HG02678 (cell line): ENCODE measurements at regions not wholly inside any gene's neighbourhood (a gene's known extent, or its start where the extent isn't known, plus 50 kb on each side); places are given as distances from the start of the nearest gene placed in this dataset.
"Not testable (repeated sequence)": the region's sequence is repeated elsewhere in the genome, so short reads cannot be mapped to it uniquely, and the experiment has no call there.

Experiments
- ATAC-seq: cut with Tn5 transposase; IDR thresholded peaks from one replicate; pipeline ENCODE4 v1.9.1; 2021; ENCODE audit warnings: mild to moderate bottlenecking, moderate library complexity; ENCODE audit not compliant: unreplicated experiment

- ATAC-seq: no peak
These were observed 489.8 kb downstream of the ADCYAP1 start for GRCh38 chr18:1394426-1394825.

- no peak for ATAC-seq
These were observed 490.3 kb downstream of the ADCYAP1 start for GRCh38 chr18:1394966-1395365.

DNA sequence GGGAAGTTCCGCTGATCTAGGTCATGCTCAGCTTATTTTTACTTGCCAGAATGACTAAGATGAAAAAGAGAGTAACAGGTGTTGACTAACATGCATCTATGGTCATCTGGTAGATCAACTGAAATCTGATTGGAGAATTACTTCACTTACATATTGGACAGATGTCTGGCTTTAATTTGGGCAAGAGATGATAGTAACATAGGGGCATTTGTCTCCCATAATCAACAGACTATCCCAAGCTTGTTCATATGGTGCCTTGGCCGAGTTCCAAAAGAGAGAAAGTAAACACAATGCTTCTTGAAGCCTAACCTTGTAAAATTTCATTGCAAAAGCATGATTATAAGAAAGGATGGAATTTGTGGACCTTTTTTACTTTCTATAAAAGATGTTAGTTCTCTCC, 503.7 kb downstream of the ADCYAP1 start:
- ATAC-seq: no peak

- ATAC-seq: no peak
These were observed 508.1 kb downstream of the ADCYAP1 start for GRCh38 chr18:1412655-1413322.

DNA sequence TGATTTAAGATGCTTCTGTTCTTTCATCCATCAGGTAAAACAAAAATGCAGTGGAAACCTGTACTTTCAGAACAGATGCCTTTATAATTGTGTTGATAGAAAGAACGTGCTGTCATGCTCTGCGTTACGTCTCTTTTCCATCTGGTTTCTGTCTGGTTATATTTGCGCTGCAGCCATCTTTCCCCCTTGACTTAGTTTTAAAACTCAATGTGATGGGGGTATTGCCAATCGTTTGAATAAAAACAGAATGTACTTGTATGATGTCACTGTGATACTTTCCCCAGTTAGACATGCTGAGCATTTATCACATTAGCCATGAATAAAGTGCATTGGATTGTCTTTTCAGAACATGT, 508.6 kb downstream of the ADCYAP1 start:
- ATAC-seq: no peak

GRCh38 chr18:1416074-1416473, 511.4 kb downstream of the ADCYAP1 start:
- no peak for ATAC-seq

- no peak for ATAC-seq
These were observed 516.8 kb downstream of the ADCYAP1 start for GRCh38 chr18:1421502-1421901.

DNA sequence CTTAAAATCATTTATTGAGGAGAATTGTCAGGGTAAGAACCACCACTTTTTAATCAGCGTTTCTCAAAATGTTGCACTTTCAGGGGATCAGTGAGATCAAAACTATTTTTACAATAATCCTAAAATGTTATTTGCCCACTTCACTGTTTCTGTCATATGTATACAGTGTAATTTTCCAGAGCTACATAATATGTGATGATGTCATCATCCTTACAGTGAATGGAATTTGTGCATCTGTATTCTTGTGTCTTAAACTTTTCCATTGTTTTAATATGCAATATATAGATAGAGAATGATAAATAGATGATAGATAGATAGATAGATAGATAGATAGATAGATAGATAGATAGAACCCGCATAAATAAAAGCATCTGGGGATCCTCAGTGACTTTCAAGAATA, 518.0 kb downstream of the ADCYAP1 start:
- no peak for ATAC-seq

GRCh38 chr18:1425679-1426078, 521.0 kb downstream of the ADCYAP1 start:
- no peak for ATAC-seq

GRCh38 chr18:1435487-1435886, 530.8 kb downstream of the ADCYAP1 start:
- ATAC-seq: no peak

- ATAC-seq: no peak
These were observed 531.5 kb downstream of the ADCYAP1 start for GRCh38 chr18:1436199-1436598.

DNA sequence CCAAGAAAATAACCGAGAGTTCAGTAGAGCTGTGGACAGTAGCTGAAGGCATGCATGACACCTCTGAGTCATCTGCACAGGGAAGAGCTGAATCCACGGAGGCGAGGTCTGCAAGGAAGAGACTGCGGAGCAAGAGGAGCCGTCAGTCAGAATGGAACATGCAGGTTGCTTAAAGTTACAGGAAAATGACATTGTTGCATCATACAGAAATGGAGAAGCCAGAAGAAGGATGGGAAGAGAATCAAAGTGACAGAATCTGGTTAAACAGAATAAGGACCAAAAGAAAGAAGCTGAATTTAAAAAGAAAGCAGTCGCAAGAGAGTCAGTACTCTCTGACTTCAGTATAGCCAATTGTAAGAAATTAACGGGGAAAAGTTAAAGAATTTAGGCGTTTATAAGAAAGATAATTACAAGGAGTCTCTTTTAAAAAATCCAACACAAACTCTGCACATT, 533.8 kb downstream of the ADCYAP1 start:
- ATAC-seq: no peak

DNA sequence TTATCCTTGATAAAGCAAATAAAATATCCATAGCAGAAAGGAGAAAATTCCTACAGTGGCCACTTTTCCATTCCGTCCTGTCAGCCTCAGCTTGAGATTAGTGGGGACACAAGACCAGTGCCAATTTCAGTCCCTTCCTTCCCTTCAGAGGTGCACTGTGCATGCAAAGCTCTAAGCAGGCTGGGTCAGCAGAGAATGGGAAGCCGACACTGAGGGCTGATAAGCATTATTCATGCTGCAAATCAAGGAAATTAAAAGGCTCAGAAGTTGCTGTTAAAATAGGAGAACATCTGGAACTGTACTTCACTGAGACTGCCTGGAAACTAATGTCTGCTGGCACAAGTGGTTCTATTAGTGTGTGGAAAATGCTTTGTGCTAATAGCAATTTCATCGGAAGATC, 534.3 kb downstream of the ADCYAP1 start:
- ATAC-seq: no peak

- ATAC-seq: not testable (repeated sequence)
These were observed 539.4 kb downstream of the ADCYAP1 start for GRCh38 chr18:1444062-1444461.

- no peak for ATAC-seq
These were observed 542.1 kb downstream of the ADCYAP1 start for GRCh38 chr18:1446765-1447164.

DNA sequence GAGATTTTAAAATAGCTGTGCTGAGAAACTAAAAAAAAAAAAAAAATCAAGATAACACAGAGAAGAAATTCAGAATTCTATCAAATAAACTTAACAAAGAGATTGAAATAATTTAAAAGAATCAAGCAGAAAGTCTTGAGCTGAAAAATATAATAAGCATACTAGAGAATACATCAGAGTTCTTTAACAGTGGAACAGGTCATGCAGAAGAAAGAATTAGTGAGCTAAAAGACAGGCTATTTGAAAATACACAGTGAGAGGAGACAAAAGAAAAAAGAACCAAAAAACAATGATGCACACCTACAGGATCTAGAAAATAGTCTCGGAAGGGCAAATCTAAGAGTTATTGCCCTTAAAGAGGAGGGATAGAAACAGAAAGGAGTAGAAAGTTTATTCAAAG, 548.1 kb downstream of the ADCYAP1 start:
- no peak for ATAC-seq

GRCh38 chr18:1455605-1456004, 550.9 kb downstream of the ADCYAP1 start:
- no peak for ATAC-seq

GRCh38 chr18:1458547-1458946, 553.9 kb downstream of the ADCYAP1 start:
- no peak for ATAC-seq

DNA sequence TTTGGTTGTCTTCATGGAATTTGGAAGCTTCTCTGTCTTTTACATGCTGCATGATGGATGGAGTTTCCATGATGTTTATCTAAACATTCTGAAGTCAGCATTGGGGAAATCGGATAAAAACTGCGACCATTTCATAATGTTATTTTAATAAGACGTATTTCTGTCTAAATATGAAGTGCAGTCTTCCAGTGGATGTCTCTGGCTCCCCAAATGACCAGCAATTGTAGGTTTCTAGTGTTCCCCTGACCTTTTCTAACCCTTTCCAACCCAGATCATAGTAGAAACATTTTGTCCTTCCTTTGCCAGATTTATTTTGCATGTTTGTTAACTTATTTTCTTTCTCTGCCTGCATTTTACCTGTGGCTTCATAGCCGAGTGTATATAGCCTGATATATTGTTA, 559.3 kb downstream of the ADCYAP1 start:
- no peak for ATAC-seq

- ATAC-seq: no peak
These were observed 560.0 kb downstream of the ADCYAP1 start for GRCh38 chr18:1464444-1465217.

DNA sequence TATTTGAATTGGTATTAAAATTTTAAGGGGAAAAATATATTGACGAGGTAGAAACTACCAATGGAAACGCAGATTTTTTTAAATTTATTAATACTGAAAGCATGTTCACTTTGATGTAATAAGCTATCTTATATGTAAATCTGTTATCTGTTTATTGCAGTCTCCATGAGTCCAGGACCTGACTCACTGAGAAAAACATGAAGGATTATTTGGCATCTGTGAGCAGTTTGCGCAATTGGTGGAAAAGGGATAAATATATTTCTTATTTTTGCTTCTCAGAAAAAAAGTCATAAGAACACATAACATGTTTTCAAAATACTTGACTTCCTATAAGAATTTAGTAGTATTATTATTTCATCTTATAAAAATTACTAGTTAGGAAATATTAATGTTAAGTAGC, 561.4 kb downstream of the ADCYAP1 start:
- ATAC-seq: no peak

DNA sequence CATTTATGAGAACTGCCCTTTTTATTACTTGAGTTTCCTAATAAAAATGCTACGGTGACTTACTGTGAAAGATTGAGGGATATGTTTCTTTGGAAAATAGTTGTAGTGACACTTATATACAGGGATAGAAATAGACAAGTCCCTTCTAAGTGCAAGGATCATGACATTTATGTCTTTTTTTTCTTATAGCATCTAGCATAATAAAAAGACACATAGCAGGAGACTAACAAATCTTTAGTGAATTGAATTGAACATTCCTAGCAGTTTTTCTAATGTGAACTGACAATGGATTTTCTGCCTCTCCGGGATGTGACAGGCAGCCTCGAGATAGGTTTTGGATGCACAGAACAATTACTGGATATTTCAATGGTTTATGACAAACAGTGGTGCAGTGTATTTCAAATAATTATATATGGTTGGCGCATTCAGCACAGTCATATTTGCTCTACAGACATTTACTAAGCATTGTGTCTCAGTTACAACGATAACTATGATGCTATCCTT, 562.8 kb downstream of the ADCYAP1 start:
- no peak for ATAC-seq
